GM12878 (cell line): ENCODE measurements at regions not wholly inside any gene's neighbourhood (a gene's known extent, or its start where the extent isn't known, plus 50 kb on each side); places are given as distances from the start of the nearest gene placed in this dataset.

Experiments used
- ATAC-seq: fragments of 200-7000 bp; cut with Tn5 transposase; 3 replicates; pipeline ENCODE4 v1.9.1; 2020; ENCODE audit warnings: mild to moderate bottlenecking, moderate library complexity
- BruUV-seq: library from RNA; stranded (reverse); fragments of 400-500 nt; replicated peaks from 2 replicates; lab custom pipeline; 2021; lab: Mats Ljungman, UMichigan
- CTCF ChIA-PET: fragments of 300-600 bp; sonication (Branson Sonifier 250); formaldehyde crosslinking; extraction: SDS; loops from one replicate; lab custom pipeline; 2021; ENCODE audit warnings: inconsistent platforms; lab: Yijun Ruan, JAX
- POLR2A ChIA-PET: fragments of 350-600 bp; formaldehyde crosslinking; extraction: SDS; loops from one replicate; lab custom pipeline; 2021; ENCODE audit warnings: inconsistent platforms; lab: Charles Lee
- RAD21 ChIA-PET: fragments of 300-600 bp; sonication (Branson Sonifier 250); formaldehyde crosslinking; loops from one replicate; lab custom pipeline; 2023; ENCODE audit warnings: antibody characterized with exemption; ENCODE audit not compliant: unreplicated experiment; lab: Charles Lee
- SMC1A ChIA-PET: fragments of 300-600 bp; sonication (Branson Sonifier 250); formaldehyde crosslinking; loops from one replicate; lab custom pipeline; 2023; ENCODE audit not compliant: unreplicated experiment, uncharacterized antibody; lab: Charles Lee
- DNase-seq: peaks from one replicate; pipeline ENCODE4 v3.0.0-alpha.2; 2011; ENCODE audit warnings: low read depth, low spot score
- FAIRE-seq: peaks from 3 replicates; lab custom pipeline; 2011; peaks lifted over from hg19 to GRCh38; lab: Jason Lieb, UNC
- H2AFZ ChIP-seq: 2 replicates; pipeline ENCODE4 v1.6.0; 2011; ENCODE audit warnings: low read depth, low read length, control low read depth; ENCODE audit not compliant: control insufficient read depth
- H3K27ac ChIP-seq: 2 replicates; pipeline ENCODE4 v1.5.1; 2011; ENCODE audit warnings: control low read depth; ENCODE audit not compliant: control insufficient read depth, insufficient read depth
- H3K27me3 ChIP-seq, 2 experiments: replicated peaks in 1 of 2; 2 replicates each; pipeline versions ENCODE4 v1.6.0 to v1.6.1; 2011; ENCODE audit warnings: low read length in 1 of 2; ENCODE audit not compliant: control insufficient read depth in 2 of 2, insufficient read depth in 2 of 2
- H3K36me3 ChIP-seq, 2 experiments: 2 replicates each; pipeline ENCODE4 v1.5.1; 2011; ENCODE audit warnings: low read length in 1 of 2; ENCODE audit not compliant: control insufficient read depth in 2 of 2, insufficient read depth in 2 of 2
- H3K4me1 ChIP-seq: 2 replicates; pipeline ENCODE4 v1.6.1; 2011; ENCODE audit warnings: mild to moderate bottlenecking, low read length, moderate library complexity, mixed read lengths; ENCODE audit not compliant: control insufficient read depth, insufficient read depth
- H3K4me2 ChIP-seq: 2 replicates; pipeline ENCODE4 v1.6.0; 2011; ENCODE audit warnings: control low read depth; ENCODE audit not compliant: control insufficient read depth, insufficient read depth
- H3K4me3 ChIP-seq: fragments of 200-600 bp; sonication (generic); 2 replicates; pipeline ENCODE4 v1.5.1; 2016
- H3K79me2 ChIP-seq: 2 replicates; pipeline ENCODE4 v1.6.0; 2011; ENCODE audit warnings: low read length; ENCODE audit not compliant: control insufficient read depth, insufficient read depth
- H3K9ac ChIP-seq: 2 replicates; pipeline ENCODE4 v1.8.0; 2011; ENCODE audit warnings: low read length, control low read depth, mixed read lengths; ENCODE audit not compliant: control insufficient read depth, insufficient read depth
- H3K9me3 ChIP-seq: replicated peaks from 3 replicates; pipeline ENCODE4 v1.5.1; 2011; ENCODE audit warnings: mild to moderate bottlenecking, low read length; ENCODE audit not compliant: control insufficient read depth, insufficient read depth
- H4K20me1 ChIP-seq: 2 replicates; pipeline ENCODE4 v1.6.0; 2011; ENCODE audit not compliant: control insufficient read depth, insufficient read depth
- ASH2L ChIP-seq: fragments of 300-600, 200-600 bp; sonication (generic); IDR thresholded peaks from 2 replicates; pipeline ENCODE4 v1.6.1; 2017; ENCODE audit warnings: low read depth, mild to moderate bottlenecking, borderline replicate concordance
- ATF2 ChIP-seq: IDR thresholded peaks from 2 replicates; pipeline ENCODE4 v1.6.1; 2012; ENCODE audit warnings: low read length, inconsistent platforms
- BCL11A ChIP-seq: IDR thresholded peaks from 2 replicates; pipeline ENCODE4 v1.6.1; 2011; ENCODE audit warnings: low read depth, low read length
- CREB1 ChIP-seq: IDR thresholded peaks from 2 replicates; pipeline ENCODE4 v1.6.1; 2012; ENCODE audit warnings: low read depth, mild to moderate bottlenecking, inconsistent platforms
- CTCF ChIP-seq, 3 experiments: IDR thresholded peaks in 2 of 3; conservative IDR thresholded peaks in 1 of 3; 2 replicates each; pipeline ENCODE4 v1.5.1; 2011; ENCODE audit warnings: low read depth in 3 of 3, low read length in 3 of 3, mild to moderate bottlenecking in 3 of 3, control low read depth in 2 of 3, moderate library complexity in 2 of 3, inconsistent platforms in 1 of 3, mixed read lengths in 1 of 3; ENCODE audit not compliant: control insufficient read depth in 2 of 3, insufficient read depth in 1 of 3; ENCODE audit errors: extremely low read depth in 1 of 3
- ELK1 ChIP-seq: IDR thresholded peaks from 2 replicates; pipeline ENCODE4 v1.6.1; 2012; ENCODE audit warnings: low read depth, low read length, improper control_type of control experiment
- HDAC2 ChIP-seq: fragments of 200-600 bp; sonication (generic); IDR thresholded peaks from 2 replicates; pipeline ENCODE4 v1.6.1; 2017
- HDGF ChIP-seq: fragments of 450-650 bp; IDR thresholded peaks from 2 replicates; pipeline ENCODE4 v1.6.1; 2016; ENCODE audit warnings: antibody characterized with exemption
- NBN ChIP-seq: fragments of 450-650 bp; IDR thresholded peaks from 2 replicates; pipeline ENCODE4 v1.6.1; 2016
- NFYB ChIP-seq: IDR thresholded peaks from 2 replicates; pipeline ENCODE4 v1.6.1; 2011; ENCODE audit warnings: low read depth, mild to moderate bottlenecking, low read length, improper control_type of control experiment, moderate library complexity; ENCODE audit not compliant: insufficient read depth
- RBBP5 ChIP-seq: fragments of 200-600 bp; sonication (generic); conservative IDR thresholded peaks from 2 replicates; pipeline ENCODE4 v1.6.1; 2016
- USF1 ChIP-seq: IDR thresholded peaks from 2 replicates; pipeline ENCODE4 v1.6.1; 2011; ENCODE audit warnings: borderline replicate concordance, low read depth, mild to moderate bottlenecking, moderate library complexity, mixed read lengths, low read length; ENCODE audit not compliant: insufficient read depth; ENCODE audit errors: extremely low read length
- USF2 ChIP-seq: IDR thresholded peaks from 2 replicates; pipeline ENCODE4 v1.6.1; 2011; ENCODE audit warnings: low read depth, low read length, improper control_type of control experiment, borderline replicate concordance
- ZNF384 ChIP-seq: IDR thresholded peaks from 2 replicates; pipeline ENCODE4 v1.6.1; 2012; ENCODE audit warnings: low read depth, mild to moderate bottlenecking, low read length, improper control_type of control experiment, borderline replicate concordance
- WGBS: methylation state at CpG from one replicate; pipeline ENCODE4 v1.1.6; 2016; ENCODE audit warnings: low lambda C conversion rate; ENCODE audit not compliant: insufficient replicate concordance, insufficient coverage; ENCODE audit errors: missing lambda C conversion rate; 5-methylcytosine and 5-hydroxymethylcytosine counted together
- in situ Hi-C: fragments of 300-500 bp; cut with MboI; formaldehyde crosslinking; loops from 9 replicates; pipeline ENCODE4 v1.14.3; 2018; ENCODE audit warnings: mixed read lengths
- intact Hi-C: fragments of 100-400 bp; cut with micrococcal nuclease; formaldehyde crosslinking; loops from one replicate; pipeline ENCODE4 v1.14.2; 2022; ENCODE audit not compliant: unreplicated experiment
- TF ChIP-seq, protein P1 (sequence below): fragments of 450-650 bp; IDR thresholded peaks from 2 replicates; pipeline ENCODE4 v1.6.1; 2017; ENCODE audit warnings: antibody characterized with exemption, mild to moderate bottlenecking, moderate library complexity

- no peaks in the 10 kb centered on the region for H3K4me1 ChIP-seq
- H3K9me3 ChIP-seq = no peaks in the 10 kb centered on the region
- no peak for ATAC-seq
- RAD21 ChIA-PET = no interaction called here
- no peaks in the 10 kb centered on the region for H4K20me1 ChIP-seq
- SMC1A ChIA-PET = no interaction called here
- in situ Hi-C loops = no loop called here
- H3K4me2 ChIP-seq = no peak overlapping the region
- no TSS peak for BruUV-seq
- no peak for DNase-seq
- H3K4me3 ChIP-seq = no peak overlapping the region
- intact Hi-C loops = no loop called here
- 13% methylated on average over 3 of the region's 3 CpGs for WGBS
- H3K27me3 ChIP-seq = no peaks in the 10 kb centered on the region
- no peak overlapping the region for H3K9ac ChIP-seq
- POLR2A ChIA-PET = no interaction called here
- no peaks in the 10 kb centered on the region for H3K79me2 ChIP-seq
- CTCF ChIA-PET = no interaction called here
- H3K36me3 ChIP-seq = no peaks in the 10 kb centered on the region
- no peak overlapping the region for H2AFZ ChIP-seq
- no peak for FAIRE-seq
- no peak overlapping the region for H3K27ac ChIP-seq
- no peak for TF ChIP-seq BCL11A
- no peak for TF ChIP-seq HDGF
- TF ChIP-seq HDAC2 = no peak
- no peak for TF ChIP-seq CREB1
- no peak for TF ChIP-seq NBN
- no peak for TF ChIP-seq USF1
- TF ChIP-seq ELK1 = no peak
- TF ChIP-seq ATF2 = no peak
- no peak for TF ChIP-seq ZNF384
- TF ChIP-seq RBBP5 = no peak
- no peak for TF ChIP-seq CTCF (IDR thresholded peaks at IDR 0.05 in 2 of 3, conservative IDR thresholded peaks at IDR 0.05 in 1 of 3; ENCODE audit: control insufficient read depth in 2 of 3, extremely low read depth in 1 of 3, insufficient read depth in 1 of 3, low read depth in 3 of 3, low read length in 3 of 3)
- no peak for TF ChIP-seq NFYB
- TF ChIP-seq, protein P1, sequence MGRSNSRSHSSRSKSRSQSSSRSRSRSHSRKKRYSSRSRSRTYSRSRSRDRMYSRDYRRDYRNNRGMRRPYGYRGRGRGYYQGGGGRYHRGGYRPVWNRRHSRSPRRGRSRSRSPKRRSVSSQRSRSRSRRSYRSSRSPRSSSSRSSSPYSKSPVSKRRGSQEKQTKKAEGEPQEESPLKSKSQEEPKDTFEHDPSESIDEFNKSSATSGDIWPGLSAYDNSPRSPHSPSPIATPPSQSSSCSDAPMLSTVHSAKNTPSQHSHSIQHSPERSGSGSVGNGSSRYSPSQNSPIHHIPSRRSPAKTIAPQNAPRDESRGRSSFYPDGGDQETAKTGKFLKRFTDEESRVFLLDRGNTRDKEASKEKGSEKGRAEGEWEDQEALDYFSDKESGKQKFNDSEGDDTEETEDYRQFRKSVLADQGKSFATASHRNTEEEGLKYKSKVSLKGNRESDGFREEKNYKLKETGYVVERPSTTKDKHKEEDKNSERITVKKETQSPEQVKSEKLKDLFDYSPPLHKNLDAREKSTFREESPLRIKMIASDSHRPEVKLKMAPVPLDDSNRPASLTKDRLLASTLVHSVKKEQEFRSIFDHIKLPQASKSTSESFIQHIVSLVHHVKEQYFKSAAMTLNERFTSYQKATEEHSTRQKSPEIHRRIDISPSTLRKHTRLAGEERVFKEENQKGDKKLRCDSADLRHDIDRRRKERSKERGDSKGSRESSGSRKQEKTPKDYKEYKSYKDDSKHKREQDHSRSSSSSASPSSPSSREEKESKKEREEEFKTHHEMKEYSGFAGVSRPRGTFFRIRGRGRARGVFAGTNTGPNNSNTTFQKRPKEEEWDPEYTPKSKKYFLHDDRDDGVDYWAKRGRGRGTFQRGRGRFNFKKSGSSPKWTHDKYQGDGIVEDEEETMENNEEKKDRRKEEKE = no peak
- no peak for TF ChIP-seq ASH2L
- no peak for TF ChIP-seq USF2
These were observed 284.2 kb upstream of the F9 start for GRCh38 chrX:139246295-139246694.
